NCI-H146 treated with DMSO at 0.1 percent for 48 hours (cell line): ENCODE measurements at regions not wholly inside any gene's neighbourhood (a gene's known extent, or its start where the extent isn't known, plus 50 kb on each side); places are given as distances from the start of the nearest gene placed in this dataset.
"Not testable (repeated sequence)": the region's sequence is repeated elsewhere in the genome, so short reads cannot be mapped to it uniquely, and the experiment has no call there.

Experiments
- DNase-seq: peaks from one replicate; lab custom pipeline; 2025; ENCODE audit not compliant: unreplicated experiment; lab: John Stamatoyannopoulos, UW

- no peak for DNase-seq
Measured at GRCh38 chr1:38787041-38787440, 72.5 kb downstream of the RRAGC start.

GRCh38 chr1:38786040-38786436 is 73.5 kb downstream of the RRAGC start:
- no peak for DNase-seq

- DNase-seq: no peak
Measured at GRCh38 chr1:38785285-38786039, 74.1 kb downstream of the RRAGC start.

- no peak for DNase-seq
Measured at GRCh38 chr1:38784452-38785284, 74.9 kb downstream of the RRAGC start.

GRCh38 chr1:38783640-38784229 is 75.8 kb downstream of the RRAGC start:
- DNase-seq: no peak

- DNase-seq: no peak
Measured at GRCh38 chr1:38781872-38782617, 77.5 kb downstream of the RRAGC start.

GRCh38 chr1:38780133-38780532 is 79.4 kb downstream of the RRAGC start:
- DNase-seq: no peak

GRCh38 chr1:38779491-38779890 is 80.1 kb downstream of the RRAGC start:
- no peak for DNase-seq

- DNase-seq: no peak
Measured at GRCh38 chr1:38778521-38778920, 81.1 kb downstream of the RRAGC start.

GRCh38 chr1:38778051-38778450 is 81.5 kb downstream of the RRAGC start:
- DNase-seq: no peak

GRCh38 chr1:38777464-38777957 is 82.1 kb downstream of the RRAGC start:
- DNase-seq: no peak

GRCh38 chr1:38776466-38777065 is 83.0 kb downstream of the RRAGC start:
- no peak for DNase-seq

- DNase-seq: no peak
Measured at GRCh38 chr1:38775175-38775845, 84.3 kb downstream of the RRAGC start.

GRCh38 chr1:38773483-38773882 is 86.1 kb downstream of the RRAGC start:
- no peak for DNase-seq

GRCh38 chr1:38772953-38773352 is 86.6 kb downstream of the RRAGC start:
- no peak for DNase-seq

- DNase-seq: no peak
Measured at GRCh38 chr1:38772026-38772425, 87.5 kb downstream of the RRAGC start.

- DNase-seq: not testable (repeated sequence)
Measured at GRCh38 chr1:38770516-38771173, 88.9 kb downstream of the RRAGC start.

- no peak for DNase-seq
Measured at GRCh38 chr1:38766125-38766524, 93.4 kb downstream of the RRAGC start.

GRCh38 chr1:38763121-38763520 is 96.5 kb downstream of the RRAGC start:
- DNase-seq: no peak

GRCh38 chr1:38760562-38760961 is 99.0 kb downstream of the RRAGC start:
- DNase-seq: no peak
